H9 (cell line): ENCODE measurements at regions not wholly inside any gene's neighbourhood (a gene's known extent, or its start where the extent isn't known, plus 50 kb on each side); places are given as distances from the start of the nearest gene placed in this dataset.

Source experiments
- DNase-seq: peaks from one replicate; pipeline ENCODE4 v3.0.0-alpha.2; 2017
- H2AFZ ChIP-seq: one replicate; pipeline ENCODE4 v1.6.1; 2013; ENCODE audit warnings: mild to moderate bottlenecking, low read length, control low read depth, moderate library complexity
- H2AK5ac ChIP-seq: 2 replicates; pipeline ENCODE4 v1.6.1; 2013; ENCODE audit warnings: low read length, control low read depth, mixed read lengths; ENCODE audit not compliant: insufficient read length
- H2BK120ac ChIP-seq: one replicate; pipeline ENCODE4 v1.6.1; 2013; ENCODE audit warnings: low read depth, mild to moderate bottlenecking, low read length, control low read depth, inconsistent platforms; ENCODE audit not compliant: poor library complexity, severe bottlenecking
- H2BK12ac ChIP-seq: 2 replicates; pipeline ENCODE4 v1.6.1; 2013; ENCODE audit warnings: low read length, control low read depth, mixed read lengths, low read depth; ENCODE audit not compliant: insufficient read length
- H2BK15ac ChIP-seq: 2 replicates; pipeline ENCODE4 v1.6.1; 2013; ENCODE audit warnings: low read depth, low read length, control low read depth
- H2BK20ac ChIP-seq: one replicate; pipeline ENCODE4 v1.6.1; 2013; ENCODE audit warnings: low read depth, mild to moderate bottlenecking, low read length, control low read depth, inconsistent platforms; ENCODE audit not compliant: poor library complexity, severe bottlenecking
- H2BK5ac ChIP-seq: 2 replicates; pipeline ENCODE4 v1.6.1; 2013; ENCODE audit warnings: low read length, control low read depth, mixed read lengths; ENCODE audit not compliant: insufficient read length
- H3K14ac ChIP-seq: 2 replicates; pipeline ENCODE4 v1.6.1; 2013; ENCODE audit warnings: low read length, control low read depth; ENCODE audit not compliant: insufficient read depth
- H3K18ac ChIP-seq: 2 replicates; pipeline ENCODE4 v1.6.1; 2013; ENCODE audit warnings: low read depth, mild to moderate bottlenecking, mixed read lengths, low read length, control low read depth; ENCODE audit not compliant: insufficient read length
- H3K23ac ChIP-seq: 2 replicates; pipeline ENCODE4 v1.6.1; 2013; ENCODE audit warnings: low read length, control low read depth, mixed read lengths, low read depth; ENCODE audit not compliant: insufficient read length
- H3K23me2 ChIP-seq: 2 replicates; pipeline ENCODE4 v1.6.1; 2013; ENCODE audit warnings: low read depth, mild to moderate bottlenecking, mixed read lengths, low read length, control low read depth; ENCODE audit not compliant: insufficient read length, poor library complexity, severe bottlenecking
- H3K27ac ChIP-seq: 2 replicates; pipeline ENCODE4 v1.5.1; 2013; ENCODE audit warnings: low read length, control low read depth, mixed read lengths, low read depth; ENCODE audit not compliant: insufficient read length
- H3K27me3 ChIP-seq: 2 replicates; pipeline ENCODE4 v1.6.1; 2013; ENCODE audit warnings: low read length, control low read depth, inconsistent platforms; ENCODE audit not compliant: insufficient read depth
- H3K4ac ChIP-seq: 2 replicates; pipeline ENCODE4 v1.6.1; 2013; ENCODE audit warnings: low read depth, mild to moderate bottlenecking, control low read depth, inconsistent platforms, low read length, moderate library complexity
- H3K4me1 ChIP-seq: 2 replicates; pipeline ENCODE4 v1.6.1; 2013; ENCODE audit warnings: low read length, control low read depth, inconsistent platforms; ENCODE audit not compliant: insufficient read depth
- H3K4me2 ChIP-seq: 2 replicates; pipeline ENCODE4 v1.6.1; 2013; ENCODE audit warnings: low read length, control low read depth, mixed read lengths; ENCODE audit not compliant: insufficient read length, insufficient read depth
- H3K56ac ChIP-seq: 2 replicates; pipeline ENCODE4 v1.6.1; 2013; ENCODE audit warnings: low read depth, mild to moderate bottlenecking, mixed read lengths, low read length, control low read depth; ENCODE audit not compliant: insufficient read length
- H3K79me1 ChIP-seq: 2 replicates; pipeline ENCODE4 v1.6.1; 2013; ENCODE audit warnings: low read depth, mild to moderate bottlenecking, moderate library complexity, low read length, control low read depth, inconsistent platforms; ENCODE audit not compliant: insufficient read depth, poor library complexity, severe bottlenecking
- H3K79me2 ChIP-seq: 2 replicates; pipeline ENCODE4 v1.6.1; 2013; ENCODE audit warnings: low read length, control low read depth, inconsistent platforms; ENCODE audit not compliant: insufficient read depth
- H3K9ac ChIP-seq: 2 replicates; pipeline ENCODE4 v1.6.1; 2013; ENCODE audit warnings: low read length, control low read depth, mixed read lengths; ENCODE audit not compliant: insufficient read length; ENCODE audit errors: extremely low read depth
- H3K9me3 ChIP-seq: one replicate; pipeline ENCODE4 v1.6.1; 2013; ENCODE audit warnings: low read depth, low read length, inconsistent platforms; ENCODE audit not compliant: control insufficient read depth
- H3T11ph ChIP-seq: one replicate; pipeline ENCODE4 v1.6.1; 2013; ENCODE audit warnings: mild to moderate bottlenecking, low read length, control low read depth, inconsistent platforms
- H4K20me1 ChIP-seq: one replicate; pipeline ENCODE4 v1.6.1; 2013; ENCODE audit not compliant: control insufficient read depth, insufficient read length, insufficient read depth
- H4K5ac ChIP-seq: 2 replicates; pipeline ENCODE4 v1.6.1; 2013; ENCODE audit warnings: low read depth, mild to moderate bottlenecking, mixed read lengths, low read length, control low read depth; ENCODE audit not compliant: insufficient read length
- H4K8ac ChIP-seq: replicated peaks from 2 replicates; pipeline ENCODE4 v1.6.1; 2013; ENCODE audit warnings: low read length, control low read depth, mixed read lengths, low read depth; ENCODE audit not compliant: insufficient read length
- H4K91ac ChIP-seq: 2 replicates; pipeline ENCODE4 v1.6.1; 2013; ENCODE audit warnings: low read depth, mild to moderate bottlenecking, moderate library complexity, mixed read lengths, low read length, control low read depth; ENCODE audit not compliant: insufficient read length
- H3K27ac Mint-ChIP-seq, 3 experiments: 2 replicates in 2 of 3; 3 replicates in 1 of 3; pipeline ENCODE4 v1.8.0; 2020 to 2021; ENCODE audit warnings: mixed read lengths in 3 of 3, mild to moderate bottlenecking in 1 of 3, moderate library complexity in 1 of 3
- H3K27me3 Mint-ChIP-seq: 2 replicates; pipeline ENCODE4 v1.8.0; 2021; ENCODE audit warnings: low read depth, mild to moderate bottlenecking, moderate library complexity, mixed read lengths
- H3K36me3 Mint-ChIP-seq, 3 experiments: 2 replicates in 2 of 3; 3 replicates in 1 of 3; pipeline ENCODE4 v1.8.0; 2020 to 2021; ENCODE audit warnings: low read depth in 3 of 3, mixed read lengths in 3 of 3; ENCODE audit not compliant: insufficient read depth in 1 of 3
- H3K4me1 Mint-ChIP-seq, 2 experiments: 2 replicates each; pipeline ENCODE4 v1.8.0; 2020; ENCODE audit warnings: mixed read lengths in 2 of 2
- H3K4me3 Mint-ChIP-seq, 2 experiments: 2 replicates in 1 of 2; 3 replicates in 1 of 2; pipeline ENCODE4 v1.8.0; 2020 to 2021; ENCODE audit warnings: mild to moderate bottlenecking in 2 of 2, mixed read lengths in 2 of 2, moderate library complexity in 1 of 2
- H3K9me3 Mint-ChIP-seq, 2 experiments: 2 replicates in 1 of 2; 3 replicates in 1 of 2; pipeline ENCODE4 v1.8.0; 2020; ENCODE audit warnings: mild to moderate bottlenecking in 2 of 2, mixed read lengths in 2 of 2, moderate library complexity in 1 of 2
- CTCF ChIP-seq: fragments of 200-600 bp; sonication (generic); conservative IDR thresholded peaks from 3 replicates; pipeline ENCODE4 v1.8.0; 2021; ENCODE audit warnings: antibody characterized with exemption, mild to moderate bottlenecking
- WGBS: extraction: QIAGEN DNeasy Blood & Tissue Kit; methylation state at CpG from one replicate; pipeline ENCODE4 v1.1.7; 2013; ENCODE audit warnings: missing lambda C conversion rate, low lambda C conversion rate, mixed read lengths; ENCODE audit not compliant: insufficient read length; ENCODE audit errors: extremely low coverage; 5-methylcytosine and 5-hydroxymethylcytosine counted together

- no peak for DNase-seq
- TF ChIP-seq CTCF: no peak
- Mint-ChIP-seq H3K9me3 (no peaks in the 10 kb centered on the region), H3K27me3 (no peaks in the 10 kb centered on the region), H3K4me1 (no peaks in the 10 kb centered on the region), H3K4me3 (no peak overlapping the region), H3K36me3 (no peaks in the 10 kb centered on the region; a peak in 1 of 7 replicates), H3K27ac (no peak overlapping the region)
- Histone ChIP-seq H2BK5ac (no peak overlapping the region), H3K4ac (no peak overlapping the region), H3K9me3 (no peaks in the 10 kb centered on the region), H2BK15ac (no peak overlapping the region), H2BK12ac (no peak overlapping the region), H3K4me1 (no peaks in the 10 kb centered on the region), H3K23me2 (no peaks in the 10 kb centered on the region), H4K20me1 (no peaks in the 10 kb centered on the region), H3K79me2 (no peaks in the 10 kb centered on the region), H2BK20ac (no peak overlapping the region), H3T11ph (no peak overlapping the region), H4K5ac (no peak overlapping the region), H4K91ac (no peak overlapping the region), H2AFZ (no peak overlapping the region), H2AK5ac (no peak overlapping the region), H4K8ac (no peak overlapping the region), H3K27me3 (no peaks in the 10 kb centered on the region), H3K56ac (no peak overlapping the region), H3K18ac (no peak overlapping the region), H3K27ac (no peak overlapping the region), H3K9ac (no peak overlapping the region), H2BK120ac (no peak overlapping the region), H3K23ac (no peak overlapping the region), H3K79me1 (no peaks in the 10 kb centered on the region), H3K4me2 (no peak overlapping the region), H3K14ac (no peak overlapping the region)
- WGBS: no CpG with 5 or more reads among the region's 4 CpGs
These were observed 60.2 kb upstream of the ADORA2B start for GRCh38 chr17:15884731-15885130.
